PC-3 (cell line): ENCODE measurements at regions not wholly inside any gene's neighbourhood (a gene's known extent, or its start where the extent isn't known, plus 50 kb on each side); places are given as distances from the start of the nearest gene placed in this dataset.

Experiments used
- ATAC-seq: fragments of 200-7000 bp; cut with Tn5 transposase; 2 replicates; pipeline ENCODE4 v1.9.1; 2020; ENCODE audit warnings: mild to moderate bottlenecking, moderate library complexity
- BruUV-seq: library from RNA; stranded (reverse); fragments of 400-500 nt; replicated peaks from 2 replicates; lab custom pipeline; 2021; lab: Mats Ljungman, UMichigan
- CTCF ChIA-PET: fragments of 300-600 bp; sonication (Branson Sonifier 250); formaldehyde crosslinking; loops from one replicate; lab custom pipeline; 2022; ENCODE audit warnings: antibody characterized with exemption; lab: Charles Lee
- POLR2A ChIA-PET: fragments of 300-600 bp; sonication (Branson Sonifier 250); formaldehyde crosslinking; loops from one replicate; lab custom pipeline; 2022; ENCODE audit warnings: antibody characterized with exemption; ENCODE audit not compliant: unreplicated experiment; lab: Charles Lee
- DNase-seq: peaks from one replicate; pipeline ENCODE4 v3.0.0-alpha.2; 2015
- H2AFZ ChIP-seq: fragments of 300-600 bp; sonication (generic); 2 replicates; pipeline ENCODE4 v1.6.0; 2016; ENCODE audit warnings: antibody characterized with exemption, low read length
- H3F3A ChIP-seq: fragments of 300-600 bp; sonication (generic); one replicate; pipeline ENCODE4 v1.6.0; 2017; ENCODE audit warnings: antibody characterized with exemption, low read length, control low read depth, mild to moderate bottlenecking; ENCODE audit not compliant: unreplicated experiment
- H3K27ac ChIP-seq: fragments of 300-600 bp; sonication (generic); 2 replicates; pipeline ENCODE4 v1.5.1; 2016; ENCODE audit warnings: mild to moderate bottlenecking, low read length
- H3K27me3 ChIP-seq: fragments of 300-600 bp; sonication (generic); 2 replicates; pipeline ENCODE4 v1.6.1; 2016; ENCODE audit warnings: low read length, mixed read lengths
- H3K36me3 ChIP-seq: fragments of 300-600 bp; sonication (generic); 2 replicates; pipeline ENCODE4 v1.6.1; 2016; ENCODE audit warnings: low read depth, mixed run types, low read length, mixed read lengths
- H3K4me1 ChIP-seq: fragments of 300-600 bp; sonication (generic); 2 replicates; pipeline ENCODE4 v1.5.1; 2016; ENCODE audit warnings: low read length; ENCODE audit not compliant: insufficient read depth
- H3K4me2 ChIP-seq: fragments of 300-600 bp; sonication (generic); 2 replicates; pipeline ENCODE4 v1.6.0; 2016; ENCODE audit warnings: low read length
- H3K4me3 ChIP-seq: fragments of 300-600 bp; sonication (generic); 2 replicates; pipeline ENCODE4 v1.5.1; 2016; ENCODE audit warnings: mild to moderate bottlenecking, low read length, mixed read lengths
- H3K79me2 ChIP-seq: fragments of 300-600 bp; sonication (generic); 2 replicates; pipeline ENCODE4 v1.6.1; 2017; ENCODE audit warnings: low read length, mixed read lengths
- H3K9ac ChIP-seq: fragments of 300-600 bp; sonication (generic); 2 replicates; pipeline ENCODE4 v1.6.0; 2016; ENCODE audit warnings: mild to moderate bottlenecking, low read length
- H3K9me2 ChIP-seq: fragments of 300-600 bp; sonication (generic); replicated peaks from 2 replicates; pipeline ENCODE4 v1.6.1; 2016; ENCODE audit warnings: mixed run types, low read length, mixed read lengths
- H3K9me3 ChIP-seq: fragments of 300-600 bp; sonication (generic); 2 replicates; pipeline ENCODE4 v1.6.1; 2016; ENCODE audit warnings: low read length, mixed read lengths
- H4K20me1 ChIP-seq: fragments of 300-600 bp; sonication (generic); 2 replicates; pipeline ENCODE4 v1.6.1; 2016; ENCODE audit warnings: low read length, mixed read lengths
- EZH2 ChIP-seq: fragments of 300-600 bp; sonication (generic); IDR thresholded peaks from one replicate; pipeline ENCODE4 v1.6.1; 2017; ENCODE audit warnings: antibody characterized with exemption, mild to moderate bottlenecking, low read length; ENCODE audit not compliant: unreplicated experiment
- EZH2phosphoT487 ChIP-seq: fragments of 300-600 bp; sonication (generic); IDR thresholded peaks from 2 replicates; pipeline ENCODE4 v1.6.1; 2018; ENCODE audit warnings: mild to moderate bottlenecking, antibody characterized with exemption, low read length, borderline replicate concordance
- intact Hi-C: fragments of 100-400 bp; cut with micrococcal nuclease; formaldehyde crosslinking; loops from 2 replicates; pipeline ENCODE4 v1.9.0; 2023
- TF ChIP-seq, protein P1 (sequence below): fragments of 300-600 bp; sonication (generic); conservative IDR thresholded peaks from 2 replicates; pipeline ENCODE4 v1.5.1; 2017; ENCODE audit warnings: antibody characterized with exemption, low read depth, mild to moderate bottlenecking, low read length

DNA sequence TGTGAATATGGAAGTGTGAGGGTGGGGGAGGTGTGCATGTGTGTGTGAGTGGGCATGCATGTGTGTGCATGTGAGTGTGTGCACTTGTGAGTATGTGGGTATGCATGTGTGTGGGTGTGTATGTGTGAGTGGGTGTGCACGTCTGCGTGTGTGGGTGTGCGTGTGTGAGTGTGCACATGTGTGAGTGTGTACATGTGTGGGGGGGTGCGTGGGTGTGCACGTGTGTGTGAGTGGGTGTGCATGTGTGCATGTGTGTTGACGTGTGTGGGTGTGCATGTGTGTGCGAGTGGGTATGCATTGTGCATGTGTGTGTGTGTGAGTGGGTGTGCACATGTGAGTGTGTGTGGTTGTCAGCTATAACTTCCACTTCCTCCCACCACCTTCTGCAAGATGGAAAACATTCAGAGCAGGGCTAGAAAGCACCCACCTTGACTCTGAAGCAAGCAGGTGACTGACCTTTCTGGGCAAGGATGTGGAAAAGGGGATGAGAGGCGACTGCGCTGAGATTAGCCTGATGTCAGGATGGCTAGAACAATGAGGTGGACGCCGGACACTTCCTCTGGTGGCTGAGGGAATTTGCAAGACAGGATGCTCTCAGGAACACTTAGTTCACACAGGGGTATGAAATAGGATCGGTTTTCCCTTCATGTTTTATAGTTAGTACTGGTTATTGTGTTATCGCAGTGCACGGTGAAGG is 103.6 kb downstream of the ACKR3 start:
- no peaks in the 10 kb centered on the region for H3K9me2 ChIP-seq
- no peak overlapping the region for H3K4me3 ChIP-seq
- H3K36me3 ChIP-seq: no peaks in the 10 kb centered on the region
- no peak for DNase-seq
- no peaks in the 10 kb centered on the region for H3K4me1 ChIP-seq
- BruUV-seq: no TSS peak
- no peaks in the 10 kb centered on the region for H4K20me1 ChIP-seq
- ATAC-seq: no peak
- ChIA-PET CTCF (no interaction called here), POLR2A (no interaction called here)
- no peak overlapping the region for H3K4me2 ChIP-seq
- H3K9me3 ChIP-seq: no peaks in the 10 kb centered on the region
- H3K27ac ChIP-seq: no peak overlapping the region
- no peaks in the 10 kb centered on the region for H3K27me3 ChIP-seq
- TF ChIP-seq EZH2phosphoT487 (no peak), EZH2 (no peak)
- TF ChIP-seq, protein P1, sequence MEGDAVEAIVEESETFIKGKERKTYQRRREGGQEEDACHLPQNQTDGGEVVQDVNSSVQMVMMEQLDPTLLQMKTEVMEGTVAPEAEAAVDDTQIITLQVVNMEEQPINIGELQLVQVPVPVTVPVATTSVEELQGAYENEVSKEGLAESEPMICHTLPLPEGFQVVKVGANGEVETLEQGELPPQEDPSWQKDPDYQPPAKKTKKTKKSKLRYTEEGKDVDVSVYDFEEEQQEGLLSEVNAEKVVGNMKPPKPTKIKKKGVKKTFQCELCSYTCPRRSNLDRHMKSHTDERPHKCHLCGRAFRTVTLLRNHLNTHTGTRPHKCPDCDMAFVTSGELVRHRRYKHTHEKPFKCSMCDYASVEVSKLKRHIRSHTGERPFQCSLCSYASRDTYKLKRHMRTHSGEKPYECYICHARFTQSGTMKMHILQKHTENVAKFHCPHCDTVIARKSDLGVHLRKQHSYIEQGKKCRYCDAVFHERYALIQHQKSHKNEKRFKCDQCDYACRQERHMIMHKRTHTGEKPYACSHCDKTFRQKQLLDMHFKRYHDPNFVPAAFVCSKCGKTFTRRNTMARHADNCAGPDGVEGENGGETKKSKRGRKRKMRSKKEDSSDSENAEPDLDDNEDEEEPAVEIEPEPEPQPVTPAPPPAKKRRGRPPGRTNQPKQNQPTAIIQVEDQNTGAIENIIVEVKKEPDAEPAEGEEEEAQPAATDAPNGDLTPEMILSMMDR: no peak
- no peak overlapping the region for H3K9ac ChIP-seq
- no peak overlapping the region for H2AFZ ChIP-seq
- intact Hi-C loops: no loop called here
- no peaks in the 10 kb centered on the region for H3F3A ChIP-seq
- no peaks in the 10 kb centered on the region for H3K79me2 ChIP-seq

DNA sequence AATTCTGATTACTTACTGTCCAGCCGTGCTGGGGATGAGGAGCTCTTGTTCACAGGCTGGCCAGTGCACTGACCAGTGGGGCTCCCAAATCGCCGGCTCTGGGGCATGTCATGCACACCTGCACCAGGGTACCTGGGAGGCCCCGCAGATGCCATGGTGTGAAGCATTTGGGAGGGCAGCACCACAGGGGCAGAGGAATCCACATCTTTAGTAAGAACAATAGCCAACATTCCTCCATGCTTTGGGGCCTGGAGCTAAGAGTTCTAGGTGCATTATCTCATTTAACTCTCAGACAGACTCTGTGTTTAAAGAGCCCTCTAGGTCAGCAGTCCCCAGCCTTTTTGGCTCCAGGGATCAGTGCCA is 104.2 kb downstream of the ACKR3 start:
- no peaks in the 10 kb centered on the region for H3K27me3 ChIP-seq
- no peaks in the 10 kb centered on the region for H3K79me2 ChIP-seq
- no peaks in the 10 kb centered on the region for H3F3A ChIP-seq
- no peak overlapping the region for H3K4me3 ChIP-seq
- no TSS peak for BruUV-seq
- POLR2A ChIA-PET: no interaction called here
- ATAC-seq: no peak
- no peaks in the 10 kb centered on the region for H3K9me3 ChIP-seq
- no peaks in the 10 kb centered on the region for H4K20me1 ChIP-seq
- H3K4me1 ChIP-seq: no peaks in the 10 kb centered on the region
- H3K4me2 ChIP-seq: no peak overlapping the region
- no peak for DNase-seq
- CTCF ChIA-PET: no interaction called here
- TF ChIP-seq EZH2phosphoT487 (no peak), EZH2 (no peak)
- TF ChIP-seq, protein P1: no peak
- H3K27ac ChIP-seq: no peak overlapping the region
- no peak overlapping the region for H3K9ac ChIP-seq
- H3K36me3 ChIP-seq: no peaks in the 10 kb centered on the region
- no peak overlapping the region for H2AFZ ChIP-seq
- H3K9me2 ChIP-seq: no peaks in the 10 kb centered on the region
- intact Hi-C loops: no loop called here

DNA sequence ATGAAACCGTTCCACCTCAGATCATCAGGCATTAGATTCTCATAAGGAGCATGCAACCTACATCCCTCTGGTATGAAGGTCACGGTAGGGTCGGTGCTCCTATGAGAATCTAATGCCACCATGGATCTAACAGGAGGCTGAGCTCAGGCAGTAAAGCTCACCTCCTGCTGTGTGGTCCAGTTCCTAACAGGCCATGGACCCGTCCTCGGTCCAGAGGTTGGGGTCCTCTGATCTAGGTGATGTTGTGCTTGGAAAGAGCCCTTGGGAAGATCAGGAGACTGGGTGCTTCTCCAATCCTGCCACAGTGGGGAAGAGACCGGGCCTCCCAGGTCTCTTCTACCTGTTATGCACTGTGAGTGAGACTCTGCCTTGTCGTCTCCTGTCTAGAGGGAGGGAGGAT is 104.6 kb downstream of the ACKR3 start:
- POLR2A ChIA-PET: no interaction called here
- Histone ChIP-seq H4K20me1 (no peaks in the 10 kb centered on the region), H3K9me3 (no peaks in the 10 kb centered on the region), H3K27ac (no peak overlapping the region), H3F3A (no peaks in the 10 kb centered on the region), H3K79me2 (no peaks in the 10 kb centered on the region), H3K27me3 (no peaks in the 10 kb centered on the region), H3K9ac (no peak overlapping the region), H3K9me2 (no peaks in the 10 kb centered on the region), H3K4me2 (no peak overlapping the region), H3K4me3 (no peak overlapping the region), H3K36me3 (no peaks in the 10 kb centered on the region), H3K4me1 (no peaks in the 10 kb centered on the region), H2AFZ (no peak overlapping the region)
- CTCF ChIA-PET: no interaction called here
- ATAC-seq (no peak), DNase-seq (no peak)
- no TSS peak for BruUV-seq
- TF ChIP-seq, protein P1: no peak
- TF ChIP-seq EZH2: no peak
- intact Hi-C loops: no loop called here
